Astrocyte of the spinal cord (primary cell): ENCODE measurements at regions not wholly inside any gene's neighbourhood (a gene's known extent, or its start where the extent isn't known, plus 50 kb on each side); places are given as distances from the start of the nearest gene placed in this dataset.
A peak's percentile ranks its signal among the peaks of the same experiment; 100 is the strongest.

Source experiments
- DNase-seq: peaks from one replicate; pipeline ENCODE4 v3.0.0; 2011; ENCODE audit warnings: low read depth, low spot score
- H3K4me3 ChIP-seq: 2 replicates; pipeline ENCODE4 v1.5.1; 2011; ENCODE audit warnings: low read depth, mild to moderate bottlenecking, low read length, moderate library complexity
- CTCF ChIP-seq: IDR thresholded peaks from 2 replicates; pipeline ENCODE4 v1.5.1; 2012; ENCODE audit warnings: low read depth, mild to moderate bottlenecking, low read length, inconsistent platforms
- in situ Hi-C: cut with HindIII; loops from 2 replicates; pipeline ENCODE4 v1.10.0; 2017; ENCODE audit warnings: low sequenced_read_pairs

GRCh38 chr11:28835317-28835716, 727.1 kb downstream of the METTL15 start:
- DNase-seq = no peak
- H3K4me3 ChIP-seq = no peak overlapping the region
- in situ Hi-C loops = no loop called here
- TF ChIP-seq CTCF = no peak

- no peak for TF ChIP-seq CTCF
- in situ Hi-C loops = no loop called here
- DNase-seq = peak; percentile 88
- no peak overlapping the region for H3K4me3 ChIP-seq
Observed at GRCh38 chr11:28834877-28835276, 726.7 kb downstream of the METTL15 start.

GRCh38 chr11:28833670-28834069, 725.5 kb downstream of the METTL15 start:
- peak; percentile 94 for DNase-seq
- TF ChIP-seq CTCF = no peak
- no peak overlapping the region for H3K4me3 ChIP-seq
- in situ Hi-C loops = no loop called here

GRCh38 chr11:28833169-28833568, 725.0 kb downstream of the METTL15 start:
- TF ChIP-seq CTCF = no peak
- in situ Hi-C loops = no loop called here
- no peak overlapping the region for H3K4me3 ChIP-seq
- DNase-seq = no peak

- no peak for DNase-seq
Observed at GRCh38 chr11:28826807-28827206, 718.6 kb downstream of the METTL15 start.

GRCh38 chr11:28822576-28822975, 714.4 kb downstream of the METTL15 start:
- no peak for DNase-seq
- H3K4me3 ChIP-seq = no peak overlapping the region
- in situ Hi-C loops = no loop called here
- no peak for TF ChIP-seq CTCF

More at GRCh38 chr11:28826807-28827206, 718.6 kb downstream of the METTL15 start:
- TF ChIP-seq CTCF = no peak
- in situ Hi-C loops = no loop called here
- no peak overlapping the region for H3K4me3 ChIP-seq
